ENCODE measurements at regions not wholly inside any gene's neighbourhood (a gene's known extent, or its start where the extent isn't known, plus 50 kb on each side); places are given as distances from the start of the nearest gene placed in this dataset.

DNA sequence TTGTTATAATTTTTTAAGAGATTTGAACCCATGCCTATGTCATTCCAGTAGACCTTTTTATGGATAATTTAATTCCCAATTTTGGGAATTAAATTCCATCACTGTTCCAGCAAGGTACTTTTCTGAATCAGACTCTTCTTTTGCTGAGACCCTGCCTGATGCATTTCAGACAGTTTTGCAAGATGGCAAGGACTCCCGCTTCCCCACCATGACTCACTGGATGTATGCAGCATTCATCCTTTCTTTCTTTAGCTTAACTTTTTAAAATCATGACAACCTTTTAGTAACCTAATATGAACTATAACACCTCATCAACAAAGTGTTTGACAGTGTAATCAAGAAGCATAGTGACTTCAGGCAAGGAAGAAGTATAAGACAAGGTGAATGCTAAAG is 178.1 kb upstream of the LEF1 start:
- POLR2A ChIA-PET: no interaction called here
- Histone ChIP-seq H4K20me1 (ENCODE audit: insufficient read depth, low read length) (no peaks in the 10 kb centered on the region), H3K27me3 (ENCODE audit: control insufficient read depth in 1 of 2, insufficient read depth in 2 of 2, low read length in 2 of 2) (peaks cover 1 to 10% of the 10 kb centered on the region in 2 experiments; a peak in 1 of 5 replicates), H3K79me2 (ENCODE audit: insufficient read depth, low read length) (no peaks in the 10 kb centered on the region), H2AFZ (ENCODE audit: low read length) (no peak overlapping the region), H3K9ac (ENCODE audit: insufficient read depth, low read depth, low read length) (no peak overlapping the region), H3K36me3 (replicated peaks in 1 of 2; ENCODE audit: control insufficient read depth in 1 of 2, insufficient read depth in 2 of 2, low read length in 2 of 2) (no peaks in the 10 kb centered on the region), H3K4me3 (replicated peaks in 1 of 3; ENCODE audit: insufficient read depth in 1 of 3, low read depth in 2 of 3, low read length in 3 of 3) (no peak overlapping the region), H3K4me2 (ENCODE audit: low read depth, low read length) (no peak overlapping the region), H3K9me3 (ENCODE audit: low read length) (no peaks in the 10 kb centered on the region), H3K4me1 (ENCODE audit: insufficient read depth, low read length) (no peaks in the 10 kb centered on the region), H3K27ac (ENCODE audit: extremely low read length, insufficient read depth, low read length) (no peak overlapping the region)
- in situ Hi-C loops (cut with HindIII; ENCODE audit: extremely low pct_ligation_motif_present, low pct_unique_long_range_greater_than_20kb) (no loop called here), intact Hi-C loops (cut with micrococcal nuclease; ENCODE audit: unreplicated experiment) (no loop called here)
- TF ChIP-seq ZNF33B (CRISPR knock-in tag; IDR thresholded peaks at IDR 0.05) (no peak), ERF (CRISPR knock-in tag; IDR thresholded peaks at IDR 0.05) (no peak), NPAS2 (CRISPR knock-in tag; IDR thresholded peaks at IDR 0.05; ENCODE audit: borderline replicate concordance) (no peak), ZNF180 (CRISPR knock-in tag; IDR thresholded peaks at IDR 0.05; ENCODE audit: borderline replicate concordance, low read depth) (no peak), MIXL1 (CRISPR knock-in tag; IDR thresholded peaks at IDR 0.05) (no peak), ELF1 (CRISPR knock-in tag; IDR thresholded peaks at IDR 0.05) (no peak), ZSCAN31 (CRISPR knock-in tag; IDR thresholded peaks at IDR 0.05; ENCODE audit: low read depth) (no peak), BHLHE40 (IDR thresholded peaks at IDR 0.05; ENCODE audit: low read length) (no peak), NFRKB (IDR thresholded peaks at IDR 0.05) (no peak), TBL1XR1 (IDR thresholded peaks at IDR 0.05; ENCODE audit: borderline replicate concordance, low read length, partially characterized antibody) (no peak), KLF15 (CRISPR knock-in tag; IDR thresholded peaks at IDR 0.05; ENCODE audit: borderline replicate concordance) (no peak), ZNF256 (CRISPR knock-in tag; conservative IDR thresholded peaks at IDR 0.05) (no peak), CENPX (CRISPR knock-in tag; IDR thresholded peaks at IDR 0.05) (no peak), SP5 (CRISPR knock-in tag; IDR thresholded peaks at IDR 0.05; ENCODE audit: borderline replicate concordance, low read depth) (no peak), ZNF354B (CRISPR knock-in tag; IDR thresholded peaks at IDR 0.05) (no peak)
- TF ChIP-seq, protein P1, sequence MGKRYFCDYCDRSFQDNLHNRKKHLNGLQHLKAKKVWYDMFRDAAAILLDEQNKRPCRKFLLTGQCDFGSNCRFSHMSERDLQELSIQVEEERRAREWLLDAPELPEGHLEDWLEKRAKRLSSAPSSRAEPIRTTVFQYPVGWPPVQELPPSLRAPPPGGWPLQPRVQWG (CRISPR knock-in tag; IDR thresholded peaks at IDR 0.05; ENCODE audit: borderline replicate concordance, low read depth): no peak
- TF ChIP-seq, protein P2, sequence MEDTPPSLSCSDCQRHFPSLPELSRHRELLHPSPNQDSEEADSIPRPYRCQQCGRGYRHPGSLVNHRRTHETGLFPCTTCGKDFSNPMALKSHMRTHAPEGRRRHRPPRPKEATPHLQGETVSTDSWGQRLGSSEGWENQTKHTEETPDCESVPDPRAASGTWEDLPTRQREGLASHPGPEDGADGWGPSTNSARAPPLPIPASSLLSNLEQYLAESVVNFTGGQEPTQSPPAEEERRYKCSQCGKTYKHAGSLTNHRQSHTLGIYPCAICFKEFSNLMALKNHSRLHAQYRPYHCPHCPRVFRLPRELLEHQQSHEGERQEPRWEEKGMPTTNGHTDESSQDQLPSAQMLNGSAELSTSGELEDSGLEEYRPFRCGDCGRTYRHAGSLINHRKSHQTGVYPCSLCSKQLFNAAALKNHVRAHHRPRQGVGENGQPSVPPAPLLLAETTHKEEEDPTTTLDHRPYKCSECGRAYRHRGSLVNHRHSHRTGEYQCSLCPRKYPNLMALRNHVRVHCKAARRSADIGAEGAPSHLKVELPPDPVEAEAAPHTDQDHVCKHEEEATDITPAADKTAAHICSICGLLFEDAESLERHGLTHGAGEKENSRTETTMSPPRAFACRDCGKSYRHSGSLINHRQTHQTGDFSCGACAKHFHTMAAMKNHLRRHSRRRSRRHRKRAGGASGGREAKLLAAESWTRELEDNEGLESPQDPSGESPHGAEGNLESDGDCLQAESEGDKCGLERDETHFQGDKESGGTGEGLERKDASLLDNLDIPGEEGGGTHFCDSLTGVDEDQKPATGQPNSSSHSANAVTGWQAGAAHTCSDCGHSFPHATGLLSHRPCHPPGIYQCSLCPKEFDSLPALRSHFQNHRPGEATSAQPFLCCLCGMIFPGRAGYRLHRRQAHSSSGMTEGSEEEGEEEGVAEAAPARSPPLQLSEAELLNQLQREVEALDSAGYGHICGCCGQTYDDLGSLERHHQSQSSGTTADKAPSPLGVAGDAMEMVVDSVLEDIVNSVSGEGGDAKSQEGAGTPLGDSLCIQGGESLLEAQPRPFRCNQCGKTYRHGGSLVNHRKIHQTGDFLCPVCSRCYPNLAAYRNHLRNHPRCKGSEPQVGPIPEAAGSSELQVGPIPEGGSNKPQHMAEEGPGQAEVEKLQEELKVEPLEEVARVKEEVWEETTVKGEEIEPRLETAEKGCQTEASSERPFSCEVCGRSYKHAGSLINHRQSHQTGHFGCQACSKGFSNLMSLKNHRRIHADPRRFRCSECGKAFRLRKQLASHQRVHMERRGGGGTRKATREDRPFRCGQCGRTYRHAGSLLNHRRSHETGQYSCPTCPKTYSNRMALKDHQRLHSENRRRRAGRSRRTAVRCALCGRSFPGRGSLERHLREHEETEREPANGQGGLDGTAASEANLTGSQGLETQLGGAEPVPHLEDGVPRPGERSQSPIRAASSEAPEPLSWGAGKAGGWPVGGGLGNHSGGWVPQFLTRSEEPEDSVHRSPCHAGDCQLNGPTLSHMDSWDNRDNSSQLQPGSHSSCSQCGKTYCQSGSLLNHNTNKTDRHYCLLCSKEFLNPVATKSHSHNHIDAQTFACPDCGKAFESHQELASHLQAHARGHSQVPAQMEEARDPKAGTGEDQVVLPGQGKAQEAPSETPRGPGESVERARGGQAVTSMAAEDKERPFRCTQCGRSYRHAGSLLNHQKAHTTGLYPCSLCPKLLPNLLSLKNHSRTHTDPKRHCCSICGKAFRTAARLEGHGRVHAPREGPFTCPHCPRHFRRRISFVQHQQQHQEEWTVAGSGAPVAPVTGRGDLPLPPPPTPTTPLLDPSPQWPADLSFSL (CRISPR knock-in tag; IDR thresholded peaks at IDR 0.05): no peak
- TF ChIP-seq, protein P3, sequence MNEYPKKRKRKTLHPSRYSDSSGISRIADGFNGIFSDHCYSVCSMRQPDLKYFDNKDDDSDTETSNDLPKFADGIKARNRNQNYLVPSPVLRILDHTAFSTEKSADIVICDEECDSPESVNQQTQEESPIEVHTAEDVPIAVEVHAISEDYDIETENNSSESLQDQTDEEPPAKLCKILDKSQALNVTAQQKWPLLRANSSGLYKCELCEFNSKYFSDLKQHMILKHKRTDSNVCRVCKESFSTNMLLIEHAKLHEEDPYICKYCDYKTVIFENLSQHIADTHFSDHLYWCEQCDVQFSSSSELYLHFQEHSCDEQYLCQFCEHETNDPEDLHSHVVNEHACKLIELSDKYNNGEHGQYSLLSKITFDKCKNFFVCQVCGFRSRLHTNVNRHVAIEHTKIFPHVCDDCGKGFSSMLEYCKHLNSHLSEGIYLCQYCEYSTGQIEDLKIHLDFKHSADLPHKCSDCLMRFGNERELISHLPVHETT (CRISPR knock-in tag; conservative IDR thresholded peaks at IDR 0.05): no peak
- DNase-seq (ENCODE audit: low spot score) (no peak), ATAC-seq (no peak), FAIRE-seq (no peak)
- WGBS (ENCODE audit: low lambda C conversion rate): 93% methylated on average over 1 of the region's 1 CpG
- CTCF ChIA-PET (ENCODE audit: low intra/inter-chr PET ratio, low total read pairs): no interaction called here
- no TSS peak for BruUV-seq (replicated peaks)
